Jurkat, Clone E6-1 (cell line): ENCODE measurements at regions not wholly inside any gene's neighbourhood (a gene's known extent, or its start where the extent isn't known, plus 50 kb on each side); places are given as distances from the start of the nearest gene placed in this dataset.

Experiments
- DNase-seq: peaks from one replicate; pipeline ENCODE4 v3.0.0-alpha.2; 2011; ENCODE audit warnings: low read depth, low spot score
- H3K4me3 ChIP-seq: 2 replicates; pipeline ENCODE4 v1.5.1; 2011; ENCODE audit warnings: mild to moderate bottlenecking, low read length, control low read depth, moderate library complexity

DNA sequence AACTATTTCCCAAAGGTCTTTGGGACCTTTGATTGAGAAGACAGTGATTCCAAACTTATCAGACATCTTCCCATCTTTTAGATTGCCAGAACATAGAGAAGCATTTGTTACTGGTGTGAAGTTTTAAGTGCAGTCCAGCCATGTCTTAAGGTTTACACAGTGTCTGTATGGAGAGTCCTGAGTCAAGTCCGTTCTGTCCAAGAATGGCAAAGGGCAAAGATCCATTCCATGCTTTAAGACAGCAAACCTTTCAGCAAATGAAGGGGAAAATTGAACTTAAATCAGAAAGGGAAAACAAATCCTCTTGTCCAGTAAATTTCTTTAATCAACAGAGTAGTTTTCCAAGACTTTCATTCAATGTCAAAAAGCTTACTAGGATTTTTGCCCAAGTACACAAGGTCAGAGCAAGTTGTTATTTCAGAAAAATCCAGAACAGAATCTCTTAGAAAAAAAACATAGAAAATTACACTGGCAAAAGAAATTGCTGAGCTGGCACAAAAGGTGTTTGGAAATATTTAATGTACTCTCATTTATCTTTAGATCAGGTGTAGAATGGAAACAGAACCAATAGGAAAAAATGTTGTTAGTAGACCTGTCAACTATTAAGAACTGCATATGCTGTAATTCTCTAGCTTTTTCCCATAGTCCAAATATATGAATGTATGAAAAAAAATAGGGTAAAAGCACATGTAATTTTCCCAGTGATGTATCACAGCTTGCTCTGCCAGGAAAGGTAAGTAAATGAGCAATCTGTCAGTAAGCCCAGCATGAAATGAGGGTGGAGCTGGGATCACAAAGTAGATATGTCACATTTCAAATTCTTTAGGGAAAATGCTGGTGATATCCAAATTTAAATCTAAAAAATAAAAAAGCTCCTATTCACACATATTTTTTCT lies 1099.9 kb downstream of the TUSC7 start:
- no peak overlapping the region for H3K4me3 ChIP-seq
- DNase-seq, result no peak

DNA sequence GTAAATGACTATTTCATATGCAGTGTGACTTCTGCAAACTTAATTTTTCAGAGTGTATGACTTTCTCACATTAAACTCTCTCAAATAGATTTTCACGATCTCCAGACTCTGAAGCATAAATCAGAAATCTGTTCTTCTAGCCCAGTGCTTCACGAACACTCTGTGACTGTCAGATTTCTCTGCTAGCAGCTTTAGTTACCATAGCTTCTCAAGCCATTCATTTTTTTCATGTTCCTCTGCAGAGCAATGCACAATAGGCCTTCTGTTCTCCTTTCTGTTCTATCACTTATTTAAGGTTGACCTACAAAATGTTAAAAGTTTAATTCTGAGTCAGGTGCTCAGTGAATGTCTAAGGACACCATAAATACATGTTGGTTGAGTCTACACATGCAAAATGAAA lies 1102.2 kb downstream of the TUSC7 start:
- no peak overlapping the region for H3K4me3 ChIP-seq
- no peak for DNase-seq

- no peak for DNase-seq
- H3K4me3 ChIP-seq, result no peak overlapping the region
Measured at GRCh38 chr3:117814975-117815374, 1105.4 kb downstream of the TUSC7 start.

- no peak overlapping the region for H3K4me3 ChIP-seq
- DNase-seq, result no peak
Measured at GRCh38 chr3:117817103-117817502, 1107.5 kb downstream of the TUSC7 start.

DNA sequence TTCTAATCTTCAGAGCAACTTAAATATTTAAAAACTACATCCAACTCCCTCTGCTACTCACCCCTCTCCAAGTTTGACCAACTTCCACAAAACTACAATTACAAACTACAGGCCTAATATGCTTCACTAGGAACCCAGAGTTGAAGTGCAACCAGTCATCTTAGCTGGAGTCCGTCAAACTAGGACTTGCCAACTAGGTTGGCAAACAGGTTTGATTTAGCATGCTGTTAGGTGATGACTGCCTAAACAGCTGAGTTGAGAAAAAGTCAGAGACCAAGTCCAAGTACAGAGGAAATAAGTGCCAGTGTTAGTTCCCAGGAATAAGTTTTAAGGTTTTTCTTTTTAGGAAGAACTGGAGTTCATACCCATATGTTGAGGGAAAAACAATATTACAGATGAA lies 1109.0 kb downstream of the TUSC7 start:
- DNase-seq, result no peak
- no peak overlapping the region for H3K4me3 ChIP-seq

- no peak for DNase-seq
- no peak overlapping the region for H3K4me3 ChIP-seq
Measured at GRCh38 chr3:117820658-117821299, 1111.2 kb downstream of the TUSC7 start.

- H3K4me3 ChIP-seq, result no peak overlapping the region
- DNase-seq, result no peak
Measured at GRCh38 chr3:117822416-117822815, 1112.8 kb downstream of the TUSC7 start.

DNA sequence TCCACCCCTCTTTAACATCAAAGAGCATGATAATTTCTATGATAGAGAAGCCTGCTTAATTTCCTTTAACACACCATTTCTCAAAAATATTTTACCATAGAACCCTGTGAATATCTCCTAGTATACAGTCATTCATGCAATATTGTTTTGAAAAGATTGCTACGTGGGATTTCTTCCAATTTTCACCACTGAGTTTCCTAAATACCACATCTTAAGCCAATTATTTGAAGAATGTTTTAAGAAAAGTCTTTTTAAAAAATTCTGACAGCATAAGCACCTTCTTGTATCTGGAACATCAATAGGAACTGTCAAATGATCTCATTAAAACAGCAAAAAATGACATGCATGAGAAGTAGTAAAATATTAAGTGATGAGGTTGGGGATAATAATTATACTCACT lies 1126.7 kb downstream of the TUSC7 start:
- H3K4me3 ChIP-seq, result no peak overlapping the region
- no peak for DNase-seq

- no peak overlapping the region for H3K4me3 ChIP-seq
- no peak for DNase-seq
Measured at GRCh38 chr3:117837391-117837790, 1127.8 kb downstream of the TUSC7 start.

DNA sequence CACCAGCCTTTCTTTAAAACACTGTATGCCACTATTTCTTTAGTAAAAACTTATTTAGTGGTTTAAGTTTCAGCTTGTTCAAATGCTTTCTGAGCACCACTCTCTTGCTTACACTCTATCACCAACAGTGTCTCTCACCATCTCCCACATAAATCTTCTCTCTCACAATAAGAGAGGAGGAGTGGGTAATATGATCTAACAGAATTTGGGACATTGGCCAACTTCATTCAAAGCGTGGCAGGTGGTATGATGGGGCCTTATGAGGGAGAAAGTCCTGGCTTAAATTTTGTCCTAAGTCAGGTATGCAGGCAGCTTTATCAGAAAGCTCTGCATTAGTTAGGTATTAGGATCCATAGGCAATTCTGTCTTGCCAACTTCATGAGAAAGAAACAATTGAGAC lies 1132.5 kb downstream of the TUSC7 start:
- no peak overlapping the region for H3K4me3 ChIP-seq
- DNase-seq, result no peak

DNA sequence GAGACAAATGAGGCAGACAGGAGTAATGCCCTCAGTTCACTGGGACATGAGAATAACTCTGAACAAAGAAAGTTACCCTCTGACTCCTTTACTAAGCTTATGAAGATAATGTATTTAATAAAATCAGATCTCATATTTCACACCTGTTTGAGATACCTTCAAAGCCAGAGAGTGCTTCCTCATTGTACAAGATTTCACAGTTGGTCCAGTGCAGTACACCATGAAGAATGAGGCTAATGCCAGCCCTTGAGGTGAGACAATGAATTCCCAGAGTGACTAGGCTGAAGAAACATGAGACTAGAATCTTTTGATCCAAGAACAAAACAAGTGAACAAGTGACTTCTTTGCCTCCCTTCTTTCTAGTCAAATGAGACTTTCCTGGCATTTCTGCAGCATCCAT lies 1133.8 kb downstream of the TUSC7 start:
- DNase-seq, result no peak

DNA sequence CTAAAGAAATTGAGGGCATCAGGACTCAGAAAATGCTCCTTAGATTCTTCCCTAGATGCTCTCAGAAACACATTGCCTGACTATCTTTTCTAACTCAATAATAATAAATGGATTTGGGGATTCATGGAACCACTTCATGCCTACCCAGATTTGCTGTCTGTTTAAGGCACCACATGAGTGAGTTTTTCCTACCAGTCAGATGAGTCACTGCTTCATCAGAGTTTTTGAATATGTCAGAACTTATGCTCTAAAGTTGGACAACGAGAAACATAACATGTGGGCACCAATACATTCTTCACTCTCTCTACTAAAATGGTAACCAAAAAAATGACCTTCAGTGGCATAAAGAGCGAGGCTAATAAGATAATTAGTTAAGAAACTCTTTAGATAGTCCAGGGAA lies 1135.1 kb downstream of the TUSC7 start:
- H3K4me3 ChIP-seq, result no peak overlapping the region
- no peak for DNase-seq

More for the DNA sequence above, 1133.8 kb downstream of the TUSC7 start:
- H3K4me3 ChIP-seq, result no peak overlapping the region

DNA sequence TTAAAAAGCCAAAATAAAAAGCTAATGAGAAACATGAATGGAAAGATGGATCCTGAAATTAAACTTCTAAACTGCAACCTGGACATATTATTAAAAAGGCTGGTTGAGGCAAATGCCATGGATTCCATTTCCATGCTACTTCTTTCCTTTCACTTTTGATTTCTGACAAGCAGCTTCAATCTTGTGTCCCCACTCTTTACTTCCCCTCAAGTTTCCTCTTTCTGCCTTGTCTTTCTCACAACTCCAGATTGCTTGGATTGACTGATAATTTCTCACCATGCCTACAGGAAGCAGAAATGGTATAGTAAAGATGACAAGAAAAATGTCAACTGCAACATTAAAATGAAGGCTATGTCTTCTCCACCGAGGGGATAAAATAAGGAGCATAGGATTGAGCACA lies 1136.7 kb downstream of the TUSC7 start:
- DNase-seq, result peak; percentile 7

DNA sequence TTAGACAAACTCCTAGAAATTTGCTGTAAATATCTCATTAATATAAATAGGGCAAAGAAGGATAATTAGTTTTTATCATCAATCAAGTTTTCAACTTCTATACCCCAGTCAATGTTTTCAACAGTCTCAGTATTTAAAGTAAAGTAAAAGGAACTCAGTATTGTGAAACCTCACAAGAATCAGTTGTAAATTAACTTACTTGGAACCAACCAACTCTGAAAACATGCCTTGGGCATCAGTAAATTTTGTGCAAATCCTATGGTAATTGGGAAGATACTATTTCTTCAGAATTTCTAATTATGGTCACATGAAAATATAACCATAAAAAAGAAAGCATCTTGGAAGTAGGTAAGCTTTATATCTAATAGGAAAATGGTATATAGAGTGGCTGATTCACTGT lies 1139.0 kb downstream of the TUSC7 start:
- H3K4me3 ChIP-seq, result no peak overlapping the region
- DNase-seq, result no peak

More for the DNA sequence above, 1136.7 kb downstream of the TUSC7 start:
- no peak overlapping the region for H3K4me3 ChIP-seq

GRCh38 chr3:117853923-117854668 lies 1144.5 kb downstream of the TUSC7 start:
- no peak overlapping the region for H3K4me3 ChIP-seq
- DNase-seq, result no peak

GRCh38 chr3:117856354-117856753 lies 1146.8 kb downstream of the TUSC7 start:
- H3K4me3 ChIP-seq, result no peak overlapping the region
- DNase-seq, result no peak

GRCh38 chr3:117863146-117863545 lies 1153.6 kb downstream of the TUSC7 start:
- H3K4me3 ChIP-seq, result no peak overlapping the region
- DNase-seq, result no peak

DNA sequence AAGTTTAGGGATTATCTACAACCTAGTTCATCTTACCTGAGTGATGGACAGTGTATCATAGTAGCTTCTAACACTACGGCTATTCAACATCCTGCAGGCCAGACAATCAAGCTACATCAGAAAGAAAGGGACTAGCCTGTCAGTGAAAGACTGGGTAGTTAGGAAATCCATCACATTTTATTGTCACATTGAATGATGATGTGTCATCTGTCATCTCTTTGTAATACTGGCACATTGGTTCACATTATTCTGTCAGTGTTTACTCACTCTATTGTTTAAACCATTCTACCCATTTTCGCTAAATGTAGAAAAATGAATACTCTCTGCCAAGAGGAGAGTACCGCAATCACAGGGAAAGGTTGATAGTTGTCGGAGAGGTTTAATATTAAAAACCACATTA lies 1155.8 kb downstream of the TUSC7 start:
- DNase-seq, result no peak
- no peak overlapping the region for H3K4me3 ChIP-seq

DNA sequence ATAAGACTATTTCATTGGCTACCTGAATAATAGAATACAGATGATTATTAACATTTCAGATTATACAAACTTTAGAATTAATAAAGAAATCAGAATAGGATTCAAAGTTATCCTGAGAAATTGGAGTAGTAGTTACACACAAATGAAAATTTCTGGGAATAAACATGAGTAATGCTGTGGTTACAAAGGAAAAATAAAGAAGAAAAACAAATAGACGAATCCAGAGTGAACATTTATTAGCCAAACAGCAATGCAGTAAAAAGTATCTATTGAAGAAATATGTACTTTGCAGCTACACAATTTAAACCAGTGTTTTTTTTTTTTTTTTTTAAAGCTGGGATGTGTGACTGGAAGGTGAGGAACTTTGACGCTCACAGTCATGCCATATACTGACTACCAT lies 1159.2 kb downstream of the TUSC7 start:
- no peak overlapping the region for H3K4me3 ChIP-seq
- no peak for DNase-seq

- H3K4me3 ChIP-seq, result no peak overlapping the region
- no peak for DNase-seq
Measured at GRCh38 chr3:117871934-117872333, 1162.4 kb downstream of the TUSC7 start.
